ENCODE measurements at regions not wholly inside any gene's neighbourhood (a gene's known extent, or its start where the extent isn't known, plus 50 kb on each side); places are given as distances from the start of the nearest gene placed in this dataset.

- peaks cover 0 to 27% (median 9%) of the 10 kb centered on the region in 8 donors for H3K9me3 ChIP-seq
- no peak overlapping the region for H3K27ac ChIP-seq
- no peak overlapping the region for H3K4me3 ChIP-seq
- no peaks in the 10 kb centered on the region for H3K27me3 ChIP-seq (replicated peaks in 1 of 7)
- DNase-seq = no peak
- H3K4me1 ChIP-seq = no peaks in the 10 kb centered on the region
- H3K36me3 ChIP-seq = no peaks in the 10 kb centered on the region
- intact Hi-C loops (cut with DNase I; ENCODE audit: low total_unique reads) = no loop called here
- TF ChIP-seq POLR2AphosphoS5 (IDR thresholded peaks at IDR 0.05) = no peak
These were observed 416.2 kb upstream of the TPK1 start for GRCh38 chr7:145252031-145252430.

- H3K36me3 ChIP-seq = no peaks in the 10 kb centered on the region
- H3K27ac ChIP-seq = no peak overlapping the region
- H3K27me3 ChIP-seq (replicated peaks in 1 of 7) = no peaks in the 10 kb centered on the region
- no peak for DNase-seq
- no peak overlapping the region for H3K4me3 ChIP-seq
- TF ChIP-seq CTCF (IDR thresholded peaks at IDR 0.05 in 8 of 11, conservative IDR thresholded peaks at IDR 0.05 in 3 of 11) = no peak
- H3K4me1 ChIP-seq = no peaks in the 10 kb centered on the region
- intact Hi-C loops (cut with DNase I; ENCODE audit: low total_unique reads) = no loop called here
- peaks cover 0 to 15% (median 5%) of the 10 kb centered on the region in 8 donors for H3K9me3 ChIP-seq
- WGBS, 5 donors = 43 to 52% (median 46%) methylated on average over 4 of the region's 4 CpGs
These were observed 388.9 kb upstream of the TPK1 start for GRCh38 chr7:145224775-145225174.

- Histone ChIP-seq H3K4me1 (no peaks in the 10 kb centered on the region), H3K9me3 (peaks cover 0 to 16% (median 4%) of the 10 kb centered on the region in 8 donors), H3K36me3 (no peaks in the 10 kb centered on the region), H3K4me3 (no peak overlapping the region), H3K27me3 (replicated peaks in 1 of 7) (no peaks in the 10 kb centered on the region), H3K27ac (no peak overlapping the region)
- WGBS, 5 donors = 73 to 82% (median 78%) methylated on average over 4 of the region's 4 CpGs
- no peak for DNase-seq
- TF ChIP-seq POLR2A (IDR thresholded peaks at IDR 0.05) = no peak
- TF ChIP-seq CTCF (IDR thresholded peaks at IDR 0.05 in 8 of 11, conservative IDR thresholded peaks at IDR 0.05 in 3 of 11) = no peak
- TF ChIP-seq POLR2AphosphoS5 (IDR thresholded peaks at IDR 0.05) = no peak
- intact Hi-C loops (cut with DNase I; ENCODE audit: low total_unique reads) = no loop called here
These were observed 383.6 kb upstream of the TPK1 start for GRCh38 chr7:145219461-145219860.

- H3K4me1 ChIP-seq = no peaks in the 10 kb centered on the region
- H3K9me3 ChIP-seq = peaks cover 0 to 16% (median 0%) of the 10 kb centered on the region in 8 donors
- WGBS, 5 donors = 73 to 81% (median 77%) methylated on average over 4 of the region's 4 CpGs
- no peaks in the 10 kb centered on the region for H3K36me3 ChIP-seq
- no peak overlapping the region for H3K4me3 ChIP-seq
- intact Hi-C loops (cut with DNase I; ENCODE audit: low total_unique reads) = no loop called here
- H3K27ac ChIP-seq = no peak overlapping the region
- no peaks in the 10 kb centered on the region for H3K27me3 ChIP-seq (replicated peaks in 1 of 7)
- no peak for TF ChIP-seq CTCF (IDR thresholded peaks at IDR 0.05 in 8 of 11, conservative IDR thresholded peaks at IDR 0.05 in 3 of 11)
- TF ChIP-seq POLR2A (IDR thresholded peaks at IDR 0.05) = no peak
- no peak for TF ChIP-seq POLR2AphosphoS5 (IDR thresholded peaks at IDR 0.05)
- DNase-seq = no peak
These were observed 381.0 kb upstream of the TPK1 start for GRCh38 chr7:145216866-145217265.

- H3K27ac ChIP-seq = no peak overlapping the region
- WGBS, 5 donors = 70 to 83% (median 75%) methylated on average over 6 of the region's 6 CpGs
- H3K27me3 ChIP-seq (replicated peaks in 1 of 7) = no peaks in the 10 kb centered on the region
- H3K4me3 ChIP-seq = no peak overlapping the region
- DNase-seq = no peak
- TF ChIP-seq POLR2AphosphoS5 (IDR thresholded peaks at IDR 0.05) (no peak), POLR2A (IDR thresholded peaks at IDR 0.05) (no peak), CTCF (IDR thresholded peaks at IDR 0.05 in 8 of 11, conservative IDR thresholded peaks at IDR 0.05 in 3 of 11) (no peak)
- no peaks in the 10 kb centered on the region for H3K4me1 ChIP-seq
- intact Hi-C loops (cut with DNase I; ENCODE audit: low total_unique reads) = no loop called here
- no peaks in the 10 kb centered on the region for H3K36me3 ChIP-seq
- peaks cover 0 to 11% (median 0%) of the 10 kb centered on the region in 8 donors for H3K9me3 ChIP-seq
These were observed 376.2 kb upstream of the TPK1 start for GRCh38 chr7:145212050-145212449.
